Kidney epithelial cell (primary cell): ENCODE measurements at regions not wholly inside any gene's neighbourhood (a gene's known extent, or its start where the extent isn't known, plus 50 kb on each side); places are given as distances from the start of the nearest gene placed in this dataset.

Experiments used
- DNase-seq: peaks from one replicate; pipeline ENCODE4 v3.0.0-alpha.2; 2010; ENCODE audit warnings: low read depth
- H3K27me3 ChIP-seq: 2 replicates; pipeline ENCODE4 v1.6.0; 2011; ENCODE audit warnings: low read length; ENCODE audit not compliant: control insufficient read depth, insufficient read depth
- H3K36me3 ChIP-seq: 2 replicates; pipeline ENCODE4 v1.5.1; 2011; ENCODE audit warnings: low read length; ENCODE audit not compliant: control insufficient read depth, insufficient read depth
- H3K4me3 ChIP-seq: 2 replicates; pipeline ENCODE4 v1.5.1; 2011; ENCODE audit warnings: low read depth, mild to moderate bottlenecking, control low read depth, low read length
- TF ChIP-seq, protein P1 (sequence below): IDR thresholded peaks from 2 replicates; pipeline ENCODE4 v1.5.1; 2011; ENCODE audit warnings: mild to moderate bottlenecking, moderate library complexity, low read length, control low read depth, inconsistent platforms; ENCODE audit not compliant: insufficient read depth, poor library complexity, severe bottlenecking

DNA sequence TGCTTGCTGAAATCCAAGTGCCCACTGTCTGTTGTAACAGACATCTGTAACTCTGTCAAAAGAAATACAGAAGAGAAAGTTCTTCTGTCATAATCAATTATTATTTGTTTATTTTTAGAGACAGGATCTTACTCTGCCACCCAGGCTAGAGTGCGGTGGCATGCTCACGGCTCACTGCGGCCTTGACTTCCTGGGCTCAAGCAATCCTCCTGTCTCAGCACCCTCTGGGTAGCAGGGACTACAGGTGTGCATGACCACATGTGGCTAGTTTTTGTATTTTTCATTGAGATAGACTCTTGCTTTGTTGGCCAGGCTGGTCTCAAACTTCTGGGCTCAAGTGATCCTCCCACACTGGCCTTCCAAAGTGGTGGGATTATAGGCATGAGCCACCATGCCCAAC is 177.6 kb upstream of the SETMAR start:
- Histone ChIP-seq H3K36me3 (no peaks in the 10 kb centered on the region), H3K27me3 (no peaks in the 10 kb centered on the region), H3K4me3 (no peak overlapping the region)
- TF ChIP-seq, protein P1, sequence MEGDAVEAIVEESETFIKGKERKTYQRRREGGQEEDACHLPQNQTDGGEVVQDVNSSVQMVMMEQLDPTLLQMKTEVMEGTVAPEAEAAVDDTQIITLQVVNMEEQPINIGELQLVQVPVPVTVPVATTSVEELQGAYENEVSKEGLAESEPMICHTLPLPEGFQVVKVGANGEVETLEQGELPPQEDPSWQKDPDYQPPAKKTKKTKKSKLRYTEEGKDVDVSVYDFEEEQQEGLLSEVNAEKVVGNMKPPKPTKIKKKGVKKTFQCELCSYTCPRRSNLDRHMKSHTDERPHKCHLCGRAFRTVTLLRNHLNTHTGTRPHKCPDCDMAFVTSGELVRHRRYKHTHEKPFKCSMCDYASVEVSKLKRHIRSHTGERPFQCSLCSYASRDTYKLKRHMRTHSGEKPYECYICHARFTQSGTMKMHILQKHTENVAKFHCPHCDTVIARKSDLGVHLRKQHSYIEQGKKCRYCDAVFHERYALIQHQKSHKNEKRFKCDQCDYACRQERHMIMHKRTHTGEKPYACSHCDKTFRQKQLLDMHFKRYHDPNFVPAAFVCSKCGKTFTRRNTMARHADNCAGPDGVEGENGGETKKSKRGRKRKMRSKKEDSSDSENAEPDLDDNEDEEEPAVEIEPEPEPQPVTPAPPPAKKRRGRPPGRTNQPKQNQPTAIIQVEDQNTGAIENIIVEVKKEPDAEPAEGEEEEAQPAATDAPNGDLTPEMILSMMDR, result no peak
- DNase-seq, result no peak

DNA sequence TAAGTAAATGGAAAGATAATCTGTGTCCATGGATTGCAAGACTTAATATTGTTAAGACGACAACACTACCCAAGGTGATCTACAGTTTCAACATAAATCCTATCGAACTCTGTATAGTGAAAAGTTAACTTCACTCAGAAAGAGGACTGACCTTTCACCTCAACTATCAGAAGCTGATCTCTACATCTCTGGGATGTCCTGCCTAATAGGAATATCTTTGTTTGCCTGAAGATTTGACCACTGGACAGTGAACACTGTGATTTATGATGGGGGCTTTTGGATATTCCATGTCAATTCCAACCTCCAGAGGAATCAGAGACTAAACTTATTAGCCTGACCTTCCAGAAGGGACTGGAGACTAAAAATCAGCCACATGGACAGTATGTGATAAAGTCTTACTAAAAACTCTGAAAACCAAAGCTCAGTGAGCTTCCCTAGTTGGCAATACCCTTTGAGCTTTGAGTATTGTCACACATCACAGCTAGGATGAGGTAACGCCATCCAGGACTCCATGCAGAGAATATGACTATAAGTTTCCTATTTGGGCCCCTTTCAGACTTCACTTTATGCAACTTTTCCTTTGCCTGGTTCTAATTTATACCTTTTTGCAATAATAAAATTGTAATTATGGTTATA is 164.9 kb upstream of the SETMAR start:
- Histone ChIP-seq H3K27me3 (no peaks in the 10 kb centered on the region), H3K36me3 (no peaks in the 10 kb centered on the region), H3K4me3 (no peak overlapping the region)
- no peak for DNase-seq
- TF ChIP-seq, protein P1, result no peak

- Histone ChIP-seq H3K4me3 (no peak overlapping the region), H3K36me3 (no peaks in the 10 kb centered on the region), H3K27me3 (no peaks in the 10 kb centered on the region)
- no peak for DNase-seq
- TF ChIP-seq, protein P1, result no peak
Observed at GRCh38 chr3:4138786-4139431, 164.3 kb upstream of the SETMAR start.

DNA sequence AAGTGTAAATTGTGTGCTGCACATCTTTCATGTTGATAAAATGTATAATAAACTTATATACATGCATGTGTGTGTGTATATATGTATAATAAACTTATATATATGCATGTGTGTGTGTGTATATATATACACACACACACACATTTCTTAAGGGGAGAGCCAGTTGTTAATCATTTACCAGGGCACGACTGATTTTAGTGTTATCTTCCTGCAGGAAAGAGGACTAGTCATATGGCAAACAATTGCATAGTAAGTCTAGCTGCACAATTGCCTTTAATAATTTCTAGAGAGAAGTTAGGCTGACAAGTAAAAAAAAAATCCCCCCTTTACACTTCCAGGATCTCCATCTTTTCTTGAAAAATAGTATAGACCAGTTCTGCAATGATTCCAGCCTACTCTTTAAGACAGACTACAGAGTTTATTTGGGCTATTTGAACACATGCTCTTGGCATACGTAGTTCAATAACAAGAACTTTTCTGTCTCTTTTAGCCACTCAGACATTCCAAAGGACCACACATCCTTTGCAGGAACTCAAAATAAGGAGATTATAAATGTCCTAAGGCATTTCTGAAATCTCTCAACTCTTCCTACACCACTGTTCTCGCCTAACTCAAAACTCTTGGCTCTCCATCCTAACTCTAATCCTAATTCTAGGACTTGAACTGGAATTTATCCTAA is 163.6 kb upstream of the SETMAR start:
- TF ChIP-seq, protein P1, result no peak
- no peak for DNase-seq

GRCh38 chr3:4140921-4141320 is 162.2 kb upstream of the SETMAR start:
- no peaks in the 10 kb centered on the region for H3K27me3 ChIP-seq
- TF ChIP-seq, protein P1, result no peak
- DNase-seq, result no peak
- H3K36me3 ChIP-seq, result no peaks in the 10 kb centered on the region
- no peak overlapping the region for H3K4me3 ChIP-seq

More for the DNA sequence above, 163.6 kb upstream of the SETMAR start:
- Histone ChIP-seq H3K36me3 (no peaks in the 10 kb centered on the region), H3K4me3 (no peak overlapping the region), H3K27me3 (no peaks in the 10 kb centered on the region)
